ENCODE measurements at regions not wholly inside any gene's neighbourhood (a gene's known extent, or its start where the extent isn't known, plus 50 kb on each side); places are given as distances from the start of the nearest gene placed in this dataset.

DNA sequence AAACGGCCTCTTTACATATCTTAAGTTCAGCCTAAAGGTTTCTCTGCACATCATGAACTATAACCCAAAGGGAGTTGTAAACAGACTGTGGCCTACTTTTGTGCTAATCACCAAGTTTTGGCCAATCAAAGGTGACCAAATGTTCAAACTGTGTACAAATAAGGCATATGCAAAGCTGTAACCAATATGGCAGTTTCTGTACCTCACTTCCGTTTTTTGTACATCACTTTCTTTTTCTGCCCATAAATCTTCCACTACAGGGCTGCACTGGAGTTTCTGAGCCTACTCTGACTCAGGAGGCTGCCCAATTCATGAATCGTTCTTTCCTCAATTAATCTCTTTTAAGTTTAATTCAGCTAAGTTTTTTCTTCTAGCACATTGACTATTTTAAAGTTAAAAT lies 318.7 kb downstream of the SLC7A11 start:
- Histone ChIP-seq H3K4me2 (ENCODE audit: low read length) (no peak overlapping the region), H4K20me1 (ENCODE audit: insufficient read depth) (no peaks in the 10 kb centered on the region), H3K27me3 (ENCODE audit: insufficient read depth, low read depth, low read length) (no peaks in the 10 kb centered on the region), H3K4me3 (ENCODE audit: low read length) (no peak overlapping the region), H3K9me2 (ENCODE audit: insufficient read depth, low read length) (no peaks in the 10 kb centered on the region), H3K79me2 (replicated peaks; ENCODE audit: insufficient read depth, low read length) (no peaks in the 10 kb centered on the region), H3K36me3 (ENCODE audit: insufficient read depth, low read length) (no peaks in the 10 kb centered on the region), H3K27ac (ENCODE audit: low read length) (no peak overlapping the region), H3K9me3 (ENCODE audit: low read length) (no peaks in the 10 kb centered on the region), H3F3A (ENCODE audit: insufficient read depth, low read length, poor library complexity, severe bottlenecking) (no peaks in the 10 kb centered on the region), H2AFZ (ENCODE audit: low read depth, low read length) (no peak overlapping the region), H3K9ac (ENCODE audit: low read length) (no peak overlapping the region)
- TF ChIP-seq MXI1 (conservative IDR thresholded peaks at IDR 0.05; ENCODE audit: poor library complexity, severe bottlenecking), result no peak
- TF ChIP-seq SMC3 (conservative IDR thresholded peaks at IDR 0.05; ENCODE audit: poor library complexity), result no peak

DNA sequence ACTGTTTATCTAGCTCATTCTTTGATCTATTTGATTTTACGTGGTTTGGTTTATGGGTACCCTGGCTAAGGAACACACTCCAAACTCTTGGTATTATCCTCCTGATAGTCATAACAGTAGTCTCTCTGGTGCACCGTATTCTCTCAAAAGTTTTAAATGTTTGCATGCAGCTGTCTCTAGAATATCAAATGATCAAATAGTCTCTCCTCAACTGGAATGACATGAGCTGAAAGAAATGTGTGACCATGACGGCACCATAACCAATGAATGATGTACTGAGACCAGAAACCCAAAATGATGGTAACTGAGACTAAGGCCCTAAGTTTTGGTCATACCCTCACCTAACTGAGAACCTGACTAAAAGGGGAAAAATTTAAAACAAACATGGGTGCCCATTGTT lies 319.4 kb downstream of the SLC7A11 start:
- Histone ChIP-seq H2AFZ (ENCODE audit: low read depth, low read length) (no peak overlapping the region), H3K4me3 (ENCODE audit: low read length) (no peak overlapping the region), H3K9ac (ENCODE audit: low read length) (no peak overlapping the region), H3F3A (ENCODE audit: insufficient read depth, low read length, poor library complexity, severe bottlenecking) (no peaks in the 10 kb centered on the region), H3K4me2 (ENCODE audit: low read length) (no peak overlapping the region), H3K27me3 (ENCODE audit: insufficient read depth, low read depth, low read length) (no peaks in the 10 kb centered on the region), H3K9me3 (ENCODE audit: low read length) (no peaks in the 10 kb centered on the region), H3K27ac (ENCODE audit: low read length) (no peak overlapping the region), H3K9me2 (ENCODE audit: insufficient read depth, low read length) (no peaks in the 10 kb centered on the region), H3K79me2 (replicated peaks; ENCODE audit: insufficient read depth, low read length) (no peaks in the 10 kb centered on the region), H4K20me1 (ENCODE audit: insufficient read depth) (no peaks in the 10 kb centered on the region), H3K36me3 (ENCODE audit: insufficient read depth, low read length) (no peaks in the 10 kb centered on the region)
- no peak for TF ChIP-seq TAF1 (IDR thresholded peaks at IDR 0.05; ENCODE audit: low read depth)
- TF ChIP-seq, protein P1, sequence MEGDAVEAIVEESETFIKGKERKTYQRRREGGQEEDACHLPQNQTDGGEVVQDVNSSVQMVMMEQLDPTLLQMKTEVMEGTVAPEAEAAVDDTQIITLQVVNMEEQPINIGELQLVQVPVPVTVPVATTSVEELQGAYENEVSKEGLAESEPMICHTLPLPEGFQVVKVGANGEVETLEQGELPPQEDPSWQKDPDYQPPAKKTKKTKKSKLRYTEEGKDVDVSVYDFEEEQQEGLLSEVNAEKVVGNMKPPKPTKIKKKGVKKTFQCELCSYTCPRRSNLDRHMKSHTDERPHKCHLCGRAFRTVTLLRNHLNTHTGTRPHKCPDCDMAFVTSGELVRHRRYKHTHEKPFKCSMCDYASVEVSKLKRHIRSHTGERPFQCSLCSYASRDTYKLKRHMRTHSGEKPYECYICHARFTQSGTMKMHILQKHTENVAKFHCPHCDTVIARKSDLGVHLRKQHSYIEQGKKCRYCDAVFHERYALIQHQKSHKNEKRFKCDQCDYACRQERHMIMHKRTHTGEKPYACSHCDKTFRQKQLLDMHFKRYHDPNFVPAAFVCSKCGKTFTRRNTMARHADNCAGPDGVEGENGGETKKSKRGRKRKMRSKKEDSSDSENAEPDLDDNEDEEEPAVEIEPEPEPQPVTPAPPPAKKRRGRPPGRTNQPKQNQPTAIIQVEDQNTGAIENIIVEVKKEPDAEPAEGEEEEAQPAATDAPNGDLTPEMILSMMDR (IDR thresholded peaks at IDR 0.05; ENCODE audit: poor library complexity, severe bottlenecking), result no peak
- TF ChIP-seq SMC3 (conservative IDR thresholded peaks at IDR 0.05; ENCODE audit: poor library complexity), result no peak
- TF ChIP-seq, protein P2, sequence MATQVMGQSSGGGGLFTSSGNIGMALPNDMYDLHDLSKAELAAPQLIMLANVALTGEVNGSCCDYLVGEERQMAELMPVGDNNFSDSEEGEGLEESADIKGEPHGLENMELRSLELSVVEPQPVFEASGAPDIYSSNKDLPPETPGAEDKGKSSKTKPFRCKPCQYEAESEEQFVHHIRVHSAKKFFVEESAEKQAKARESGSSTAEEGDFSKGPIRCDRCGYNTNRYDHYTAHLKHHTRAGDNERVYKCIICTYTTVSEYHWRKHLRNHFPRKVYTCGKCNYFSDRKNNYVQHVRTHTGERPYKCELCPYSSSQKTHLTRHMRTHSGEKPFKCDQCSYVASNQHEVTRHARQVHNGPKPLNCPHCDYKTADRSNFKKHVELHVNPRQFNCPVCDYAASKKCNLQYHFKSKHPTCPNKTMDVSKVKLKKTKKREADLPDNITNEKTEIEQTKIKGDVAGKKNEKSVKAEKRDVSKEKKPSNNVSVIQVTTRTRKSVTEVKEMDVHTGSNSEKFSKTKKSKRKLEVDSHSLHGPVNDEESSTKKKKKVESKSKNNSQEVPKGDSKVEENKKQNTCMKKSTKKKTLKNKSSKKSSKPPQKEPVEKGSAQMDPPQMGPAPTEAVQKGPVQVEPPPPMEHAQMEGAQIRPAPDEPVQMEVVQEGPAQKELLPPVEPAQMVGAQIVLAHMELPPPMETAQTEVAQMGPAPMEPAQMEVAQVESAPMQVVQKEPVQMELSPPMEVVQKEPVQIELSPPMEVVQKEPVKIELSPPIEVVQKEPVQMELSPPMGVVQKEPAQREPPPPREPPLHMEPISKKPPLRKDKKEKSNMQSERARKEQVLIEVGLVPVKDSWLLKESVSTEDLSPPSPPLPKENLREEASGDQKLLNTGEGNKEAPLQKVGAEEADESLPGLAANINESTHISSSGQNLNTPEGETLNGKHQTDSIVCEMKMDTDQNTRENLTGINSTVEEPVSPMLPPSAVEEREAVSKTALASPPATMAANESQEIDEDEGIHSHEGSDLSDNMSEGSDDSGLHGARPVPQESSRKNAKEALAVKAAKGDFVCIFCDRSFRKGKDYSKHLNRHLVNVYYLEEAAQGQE (IDR thresholded peaks at IDR 0.05; ENCODE audit: borderline replicate concordance), result no peak
- no peak for TF ChIP-seq EZH2 (IDR thresholded peaks at IDR 0.05; ENCODE audit: borderline replicate concordance, insufficient read depth, low read length, poor library complexity, severe bottlenecking)
- no peak for TF ChIP-seq EP300 (conservative IDR thresholded peaks at IDR 0.05; ENCODE audit: poor library complexity, severe bottlenecking)
- no peak for TF ChIP-seq MXI1 (conservative IDR thresholded peaks at IDR 0.05; ENCODE audit: poor library complexity, severe bottlenecking)
- no peak for TF ChIP-seq POLR2AphosphoS5 (IDR thresholded peaks at IDR 0.05)
- no peak for TF ChIP-seq RAD21 (conservative IDR thresholded peaks at IDR 0.05)
